ENCODE measurements at regions not wholly inside any gene's neighbourhood (a gene's known extent, or its start where the extent isn't known, plus 50 kb on each side); places are given as distances from the start of the nearest gene placed in this dataset.

- no peak for TF ChIP-seq POLR2A (IDR thresholded peaks at IDR 0.05)
- TF ChIP-seq CTCF (IDR thresholded peaks at IDR 0.05) = no peak
Measured at GRCh38 chr5:112646139-112646936, 91.3 kb upstream of the APC start.
